A673 (cell line): ENCODE measurements at regions not wholly inside any gene's neighbourhood (a gene's known extent, or its start where the extent isn't known, plus 50 kb on each side); places are given as distances from the start of the nearest gene placed in this dataset.

Source experiments
- CTCF ChIP-seq: fragments of 300-800, 200-600 bp; sonication (generic); conservative IDR thresholded peaks from 2 replicates; pipeline ENCODE4 v1.5.1; 2017; ENCODE audit warnings: low read depth, mild to moderate bottlenecking, antibody characterized with exemption, low read length, moderate library complexity, mixed read lengths
- EZH2 ChIP-seq: fragments of 200-600 bp; sonication (generic); IDR thresholded peaks from 2 replicates; pipeline ENCODE4 v1.6.1; 2017; ENCODE audit warnings: borderline replicate concordance, low read depth, mild to moderate bottlenecking, mixed read lengths, antibody characterized with exemption, low read length; ENCODE audit not compliant: poor library complexity, severe bottlenecking

GRCh38 chr15:68871507-68871906 is 50.8 kb upstream of the ANP32A start:
- TF ChIP-seq CTCF (no peak), EZH2 (no peak)
